ENCODE measurements at regions not wholly inside any gene's neighbourhood (a gene's known extent, or its start where the extent isn't known, plus 50 kb on each side); places are given as distances from the start of the nearest gene placed in this dataset.
"Not testable (repeated sequence)": the region's sequence is repeated elsewhere in the genome, so short reads cannot be mapped to it uniquely, and the experiment has no call there.

DNA sequence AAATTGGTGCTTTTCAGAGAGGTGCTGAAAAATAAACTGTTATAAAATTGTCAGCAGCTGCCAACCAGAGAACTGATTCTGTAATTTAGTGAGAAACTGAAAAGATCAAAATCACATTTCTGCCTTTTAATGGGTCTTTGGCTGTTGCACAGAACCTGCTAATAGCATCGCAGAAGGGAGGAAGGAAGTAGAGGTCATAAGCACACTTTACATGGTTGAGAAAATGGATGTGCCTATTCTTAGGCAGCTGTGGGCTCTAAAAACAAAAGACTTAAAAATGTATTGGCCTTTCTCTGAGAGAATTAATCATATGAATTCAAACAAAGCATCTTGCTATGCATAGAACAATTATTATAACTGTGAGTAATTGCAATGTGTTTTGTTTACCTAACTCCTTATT lies 1186.9 kb downstream of the DSC3 start:
- no peak for DNase-seq (ENCODE audit: low read depth)

DNA sequence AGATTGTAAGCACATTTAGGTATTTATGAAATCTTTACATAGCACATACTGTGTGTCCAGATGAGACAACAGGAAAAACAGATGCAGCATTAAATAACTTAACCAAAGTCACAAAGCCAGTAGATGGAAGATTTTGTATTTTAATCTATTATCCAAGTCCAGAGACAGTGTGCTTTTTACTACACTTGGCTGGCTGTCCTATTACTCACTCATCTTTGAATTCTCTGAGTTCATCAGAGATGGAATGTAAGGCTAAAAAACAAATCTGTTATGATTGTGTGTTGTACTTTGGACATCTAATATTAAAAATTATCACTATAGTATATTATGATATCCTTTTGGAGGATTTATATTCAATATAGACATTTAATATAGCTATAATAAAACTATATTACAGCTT lies 1189.4 kb downstream of the DSC3 start:
- DNase-seq (ENCODE audit: low read depth), result no peak

DNA sequence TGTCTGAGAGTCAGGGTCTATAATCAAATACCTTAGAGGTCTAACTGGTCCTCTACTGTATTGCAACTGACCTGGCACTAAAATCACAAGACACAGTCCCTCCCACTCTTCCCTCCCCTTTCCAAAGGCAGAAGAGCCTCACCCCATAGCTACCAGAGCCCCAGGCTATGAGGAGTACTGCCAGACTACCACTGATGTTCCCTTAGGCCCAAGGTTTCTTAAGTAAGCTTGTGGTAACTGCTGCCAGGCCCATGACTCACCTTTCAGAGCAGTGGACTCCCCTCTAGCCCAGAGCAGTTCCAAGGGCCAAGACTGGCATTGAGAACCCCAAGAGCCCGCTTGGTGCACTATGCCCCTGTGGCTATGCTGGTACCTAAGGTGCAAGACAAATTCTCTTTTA lies 1193.4 kb downstream of the DSC3 start:
- DNase-seq (ENCODE audit: low read depth), result no peak

DNA sequence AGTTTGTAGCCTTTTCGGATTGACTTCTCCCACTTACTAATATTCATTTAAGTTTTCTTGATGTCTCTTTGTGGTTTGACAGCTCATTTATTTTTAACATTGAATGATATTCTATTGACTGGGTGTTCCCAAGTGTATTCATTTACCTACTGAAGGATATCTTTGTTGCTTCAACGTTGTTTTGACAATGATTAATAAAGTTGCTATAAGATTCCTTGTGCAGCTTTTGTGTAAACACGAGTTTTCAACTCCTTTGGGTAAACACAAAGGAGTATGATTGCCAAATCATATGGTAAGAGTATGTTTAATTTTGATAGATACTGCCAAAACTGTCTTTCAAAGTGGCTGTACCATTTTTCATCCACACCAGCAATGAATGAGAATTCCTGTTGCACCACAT lies 1200.9 kb downstream of the DSC3 start:
- no peak for DNase-seq (ENCODE audit: low read depth)

DNA sequence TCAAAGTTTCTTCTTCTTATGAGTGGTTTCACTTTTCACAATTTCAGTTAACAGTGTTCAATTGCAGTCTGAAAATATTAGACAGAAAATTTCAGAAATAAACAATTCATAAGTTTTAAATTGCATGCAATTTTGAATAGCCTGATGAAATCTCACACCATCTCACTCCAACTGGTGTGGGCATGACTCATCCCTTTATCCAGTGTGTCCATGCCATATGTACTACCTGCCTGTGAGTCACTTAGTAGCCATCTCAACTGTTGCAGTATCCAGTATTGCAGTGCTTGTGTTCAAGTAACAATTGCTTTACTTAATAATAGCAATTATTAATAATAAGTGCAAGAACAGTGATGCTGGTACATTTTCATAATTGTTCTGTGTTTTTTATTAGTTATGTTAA lies 1202.5 kb downstream of the DSC3 start:
- DNase-seq (ENCODE audit: low read depth), result peak; percentile 3

DNA sequence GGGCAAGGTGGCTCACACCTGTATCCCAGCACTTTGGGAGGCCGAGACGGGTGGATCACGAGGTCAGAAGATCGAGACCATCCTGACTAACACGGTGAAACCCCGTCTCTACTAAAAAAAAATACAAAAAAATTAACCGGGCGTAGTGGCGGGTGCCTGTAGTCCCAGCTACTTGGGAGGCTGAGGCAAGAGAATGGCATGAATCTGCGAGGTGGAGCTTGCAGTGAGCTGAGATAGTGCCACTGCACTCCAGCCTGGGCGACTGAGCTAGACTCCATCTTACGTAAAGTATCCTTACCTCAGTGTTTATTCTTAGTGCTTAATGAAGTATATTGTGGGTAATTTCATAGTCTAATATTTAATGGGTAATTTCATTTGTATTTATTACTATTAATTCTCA lies 1203.6 kb downstream of the DSC3 start:
- not testable (repeated sequence) for DNase-seq (ENCODE audit: low read depth)

DNA sequence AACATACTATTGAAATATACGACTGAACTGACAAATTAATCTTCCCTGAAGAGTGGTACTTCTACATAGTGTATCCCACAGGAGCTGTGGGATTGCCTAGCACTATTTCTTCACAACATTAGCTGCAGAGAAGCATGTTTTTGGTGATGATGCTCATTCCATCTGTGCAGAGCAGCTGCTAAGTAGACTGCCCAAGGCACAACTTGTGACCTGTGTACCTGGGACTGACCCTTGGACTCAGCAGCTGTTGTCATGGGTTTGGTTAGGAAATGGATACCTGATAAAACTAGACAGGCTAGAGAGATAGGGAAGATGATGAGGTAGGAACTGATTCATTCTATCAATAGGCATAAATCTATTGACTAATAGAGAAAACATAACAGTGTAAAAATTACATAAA lies 1204.0 kb downstream of the DSC3 start:
- DNase-seq (ENCODE audit: low read depth), result no peak

DNA sequence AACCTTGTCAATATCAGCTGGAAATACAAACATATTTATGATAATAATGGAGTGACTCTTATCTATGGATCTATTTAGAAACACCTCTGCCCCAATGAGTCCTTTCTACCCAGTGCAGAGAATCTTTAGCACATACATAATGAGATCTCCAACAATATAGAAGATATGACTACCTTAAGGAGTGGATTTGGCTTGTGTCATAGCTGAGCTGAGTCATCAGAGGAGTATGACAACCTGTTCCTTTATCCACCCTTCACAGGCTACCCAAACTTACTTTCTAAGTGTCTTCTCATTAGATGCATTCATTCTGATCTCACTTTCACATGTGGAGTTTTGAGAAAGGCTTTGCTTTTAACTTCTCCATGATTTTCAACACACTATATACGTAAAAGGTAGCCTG lies 1218.9 kb downstream of the DSC3 start:
- no peak for DNase-seq (ENCODE audit: low read depth)

DNA sequence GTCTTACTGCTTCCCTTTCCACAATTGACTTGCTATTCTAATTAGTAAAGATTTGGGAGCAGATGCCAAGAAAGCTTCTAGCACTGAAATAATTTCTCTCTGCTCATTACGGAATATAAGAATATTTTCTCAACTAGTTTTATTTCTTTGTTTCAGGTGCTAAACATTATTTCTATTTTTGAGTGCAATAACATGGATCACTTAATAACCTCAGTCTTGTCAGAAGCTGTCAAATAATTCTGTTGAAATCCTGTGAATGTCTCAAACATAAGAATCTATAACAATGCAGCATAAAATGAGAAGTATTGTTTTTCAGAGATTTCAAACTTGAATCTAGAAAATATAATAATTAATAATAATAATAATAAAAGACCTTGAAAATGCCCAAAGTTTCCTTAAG lies 1221.0 kb downstream of the DSC3 start:
- DNase-seq (ENCODE audit: low read depth), result no peak

DNA sequence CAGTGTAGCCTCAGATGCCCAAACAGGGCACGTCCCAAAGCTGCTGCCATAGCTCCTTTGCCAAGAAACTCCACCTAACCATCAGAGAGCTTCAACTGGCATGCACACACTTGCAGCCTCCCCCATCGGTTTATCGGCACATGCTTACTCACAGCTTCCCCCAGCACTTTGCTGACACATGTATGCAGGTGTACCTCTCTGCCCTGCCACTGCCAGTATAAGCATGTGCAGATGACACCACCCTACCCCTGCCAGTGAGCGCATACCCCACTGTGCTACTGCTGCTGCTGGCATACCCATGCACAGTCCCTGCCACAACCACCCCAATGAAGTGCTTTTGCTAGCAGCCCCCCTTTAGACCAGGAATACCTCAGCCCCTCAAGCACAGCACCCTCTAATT lies 1231.0 kb downstream of the DSC3 start:
- DNase-seq (ENCODE audit: low read depth), result no peak

DNA sequence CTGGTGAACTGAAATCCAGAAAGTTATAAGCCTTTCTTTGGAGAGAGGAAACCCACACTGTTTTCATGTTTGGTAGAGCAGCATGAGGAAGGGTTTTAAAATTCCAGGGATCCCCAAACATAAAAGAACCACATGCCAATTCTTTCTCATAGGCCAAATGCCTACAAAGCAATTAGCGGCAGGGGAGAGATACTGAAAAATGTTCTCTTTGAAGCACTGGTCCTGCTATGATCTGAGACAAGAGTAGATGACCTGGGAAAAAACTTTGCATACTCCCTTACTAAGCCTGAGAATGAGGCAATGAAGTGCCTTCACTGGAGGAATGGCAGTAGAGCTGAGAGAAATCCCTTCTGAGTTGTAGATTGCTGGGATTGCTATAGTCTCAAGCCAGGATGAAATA lies 1261.7 kb downstream of the DSC3 start:
- no peak for DNase-seq (ENCODE audit: low read depth)

DNA sequence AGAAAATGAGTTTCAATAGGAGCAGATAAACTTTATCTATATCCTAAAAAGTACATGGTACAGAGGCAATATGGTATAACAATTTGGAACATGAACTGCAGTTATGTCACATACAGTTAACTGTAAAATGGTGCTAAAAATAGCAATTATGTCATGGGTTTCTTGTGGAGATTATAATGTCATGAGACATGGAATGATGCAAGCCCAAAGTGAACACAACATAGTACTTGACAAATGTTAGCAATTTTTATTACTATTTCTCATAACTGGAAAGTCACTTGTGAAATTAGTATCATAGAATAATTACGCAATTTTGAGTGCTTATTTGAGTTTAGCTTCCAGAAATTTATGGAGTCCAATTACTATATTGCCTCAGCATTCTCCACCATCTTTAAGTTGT lies 1263.4 kb downstream of the DSC3 start:
- no peak for DNase-seq (ENCODE audit: low read depth)

DNA sequence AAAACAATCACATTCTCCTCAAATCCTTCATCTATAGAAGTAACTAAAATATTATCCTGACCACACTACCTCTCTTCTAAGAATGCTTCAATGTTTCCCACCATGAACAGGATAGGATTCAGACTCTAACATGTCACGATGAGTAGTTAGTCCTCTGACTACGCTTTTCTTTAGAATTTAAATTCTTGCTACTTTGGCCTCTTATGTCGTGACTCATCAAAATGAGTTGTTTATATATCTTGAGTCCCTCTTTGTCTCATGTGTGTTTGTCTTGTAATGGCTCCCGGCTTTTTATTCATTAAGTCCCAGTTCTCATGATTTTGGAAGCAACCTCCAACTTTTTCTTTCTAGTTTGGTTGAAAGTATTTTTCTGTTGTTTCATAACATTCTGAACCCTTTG lies 1289.2 kb downstream of the DSC3 start:
- DNase-seq (ENCODE audit: low read depth), result no peak

DNA sequence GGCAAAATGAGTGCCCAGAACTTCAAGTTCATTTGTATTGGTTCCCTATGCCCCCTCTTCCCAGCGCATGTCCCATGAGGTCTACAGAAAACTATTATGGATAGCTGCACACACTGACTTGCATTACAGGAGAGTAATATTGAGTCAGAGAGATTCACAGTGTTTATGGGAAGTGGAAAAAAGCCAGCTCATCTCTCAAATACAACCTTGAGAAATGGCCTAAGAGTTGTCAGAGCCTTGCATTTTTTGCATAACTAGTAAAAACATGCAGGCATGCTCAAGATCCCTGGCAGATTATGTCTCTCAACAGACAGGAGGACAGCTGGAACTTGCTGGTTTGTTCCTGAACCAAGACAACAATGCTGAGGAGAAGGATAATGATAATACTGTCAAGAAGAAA lies 1292.8 kb downstream of the DSC3 start:
- DNase-seq (ENCODE audit: low read depth), result peak; percentile 49

DNA sequence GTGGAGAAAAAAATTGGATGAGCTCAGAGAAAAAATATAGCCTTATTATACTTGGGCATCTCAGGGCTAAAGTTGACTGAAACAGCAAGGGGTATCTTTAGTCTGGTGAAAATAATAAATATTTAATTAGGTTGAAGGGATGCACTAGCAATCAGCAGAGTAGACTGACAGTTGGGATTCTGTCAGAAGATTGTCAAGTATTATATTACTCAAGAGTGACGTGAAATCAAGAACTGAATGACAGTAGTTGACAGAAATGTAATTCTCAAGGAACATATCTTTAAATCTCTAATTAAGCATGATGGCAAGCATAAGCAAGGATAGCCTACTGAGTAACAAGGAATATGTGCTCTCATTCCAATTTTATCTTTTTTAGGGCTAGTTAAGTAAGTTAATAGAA lies 1301.1 kb downstream of the DSC3 start:
- DNase-seq (ENCODE audit: low read depth), result no peak

DNA sequence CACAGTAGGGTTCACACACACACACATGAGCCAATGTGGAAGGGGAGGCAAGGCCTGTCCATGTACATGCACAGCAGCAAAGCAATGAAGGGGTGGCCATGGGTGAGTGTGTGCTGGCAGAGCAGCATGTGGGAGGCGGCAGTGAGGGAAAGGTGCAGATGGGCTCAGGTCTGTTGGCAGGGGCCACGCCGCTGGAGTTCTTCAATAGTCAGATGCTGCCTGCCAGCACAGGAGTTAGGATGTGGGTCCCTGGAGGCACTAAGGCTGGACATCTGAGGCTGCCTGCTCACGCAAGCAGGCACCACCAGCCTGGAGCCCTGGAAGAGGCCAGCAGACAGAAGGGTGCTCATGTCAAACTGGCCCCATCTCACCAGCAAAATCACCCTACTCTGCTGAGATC lies 1304.9 kb downstream of the DSC3 start:
- DNase-seq (ENCODE audit: low read depth), result no peak

DNA sequence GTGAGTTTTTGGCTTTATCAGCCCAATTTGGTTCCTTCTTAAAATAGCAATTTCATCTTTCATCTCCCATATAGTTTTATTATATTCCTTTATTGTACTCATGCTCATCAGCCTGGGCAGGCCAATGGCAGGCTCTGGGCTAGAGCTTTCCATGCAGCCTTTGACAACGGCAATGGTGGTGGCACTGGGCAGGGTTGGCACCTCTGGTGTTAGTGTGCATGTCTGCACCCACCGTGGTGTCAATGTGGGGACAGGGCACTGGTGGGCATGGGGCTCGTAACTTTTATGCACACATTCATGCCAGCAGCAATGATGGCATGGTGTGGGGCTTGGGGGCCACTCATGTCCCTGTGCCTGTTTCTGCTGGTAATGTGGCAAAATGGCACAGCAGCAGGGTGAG lies 1305.4 kb downstream of the DSC3 start:
- no peak for DNase-seq (ENCODE audit: low read depth)

DNA sequence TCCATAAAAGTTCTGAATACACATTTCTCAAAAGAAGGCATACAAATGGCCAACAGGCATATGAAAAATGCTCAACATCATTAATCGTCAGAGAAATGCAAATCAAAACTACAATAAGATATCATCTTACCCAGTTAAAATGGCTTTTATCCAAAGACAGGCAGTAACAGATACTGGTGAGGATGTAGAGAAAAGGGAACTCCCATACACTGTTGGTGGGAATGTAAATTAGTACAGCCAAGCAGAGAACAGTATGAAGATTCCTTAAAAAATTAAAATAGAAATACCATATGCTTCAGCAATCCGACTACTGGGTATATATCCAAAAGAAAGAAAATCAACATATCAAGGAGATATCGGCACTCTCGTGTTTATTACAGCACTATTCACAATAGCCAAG lies 1312.5 kb downstream of the DSC3 start:
- no peak for DNase-seq (ENCODE audit: low read depth)

DNA sequence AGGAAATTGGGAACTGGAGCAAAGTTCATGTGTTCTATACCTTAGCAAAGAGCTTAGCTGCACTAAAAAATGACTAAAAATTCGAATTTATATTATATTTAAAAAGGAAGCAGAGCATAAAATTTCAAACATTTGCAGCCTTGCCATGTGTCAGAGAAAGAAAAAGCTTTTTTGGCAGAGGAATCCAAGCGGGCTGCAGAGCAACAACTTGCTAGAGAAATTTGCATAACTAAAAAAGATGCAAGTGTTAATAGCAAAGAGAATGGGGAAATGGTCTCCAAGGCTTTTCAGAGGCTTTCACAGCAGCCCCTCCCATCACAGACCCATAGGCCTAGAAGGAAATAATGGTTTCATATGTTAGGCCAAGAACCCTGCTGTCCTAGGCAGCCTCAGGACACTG lies 1315.9 kb downstream of the DSC3 start:
- DNase-seq (ENCODE audit: low read depth), result no peak

DNA sequence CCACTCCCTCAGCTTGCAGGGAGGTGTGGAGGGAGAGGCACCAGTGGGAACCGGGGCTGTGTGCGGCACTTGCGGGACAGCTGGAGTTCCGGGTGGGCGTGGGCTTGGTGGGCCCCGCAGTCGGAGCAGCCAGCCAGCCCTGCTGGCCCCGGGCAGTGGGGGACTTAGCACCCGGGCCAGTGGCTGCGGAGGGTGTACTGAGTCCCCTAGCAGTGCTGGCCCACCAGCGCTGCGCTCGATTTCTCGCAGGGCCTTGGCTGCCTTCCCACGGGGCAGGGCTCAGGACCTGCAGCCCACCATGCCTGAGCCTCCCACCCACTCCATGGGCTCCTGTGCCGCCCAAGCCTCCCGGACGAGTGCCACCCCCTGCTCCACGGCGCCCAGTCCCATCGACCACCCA lies 1319.1 kb downstream of the DSC3 start:
- DNase-seq (ENCODE audit: low read depth), result not testable (repeated sequence)

DNA sequence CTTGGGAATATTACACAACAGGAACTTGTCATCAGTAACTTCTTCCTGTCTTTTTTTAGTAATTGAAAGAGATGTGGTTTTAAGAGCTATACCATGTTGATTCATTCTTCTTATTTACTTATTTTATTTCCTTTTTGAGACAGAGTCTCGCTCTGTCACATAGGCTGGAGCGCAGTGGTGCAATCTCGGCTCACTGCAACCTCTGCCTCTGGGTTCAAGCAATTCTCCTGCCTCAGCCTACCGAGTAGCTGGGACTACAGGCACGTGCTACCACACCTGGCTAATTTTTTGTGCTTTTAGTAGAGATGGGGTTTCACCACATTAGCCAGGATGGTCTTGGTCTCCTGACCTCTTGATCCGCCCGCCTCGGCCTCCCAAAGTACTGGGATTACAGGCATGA lies 1326.6 kb downstream of the DSC3 start:
- not testable (repeated sequence) for DNase-seq (ENCODE audit: low read depth)

DNA sequence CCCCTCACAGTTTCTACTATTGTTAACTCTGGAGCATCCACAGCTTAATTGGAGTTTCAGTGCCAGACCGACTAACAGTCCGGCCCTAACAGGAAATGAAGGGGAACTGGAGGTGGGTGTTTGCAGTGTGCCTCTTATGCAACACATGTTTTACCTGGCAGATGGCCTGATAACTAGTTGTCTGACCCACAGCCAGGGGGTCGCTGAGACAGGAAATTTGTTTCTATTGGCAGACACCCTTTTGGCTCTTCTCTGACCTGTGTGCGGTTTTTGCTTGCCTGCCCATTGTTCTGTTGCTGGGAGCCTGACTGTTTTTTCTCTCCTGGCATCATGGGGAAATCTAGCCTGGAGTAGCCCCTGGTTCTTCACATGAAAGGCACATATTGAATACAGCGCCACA lies 1329.8 kb downstream of the DSC3 start:
- DNase-seq (ENCODE audit: low read depth), result no peak

DNA sequence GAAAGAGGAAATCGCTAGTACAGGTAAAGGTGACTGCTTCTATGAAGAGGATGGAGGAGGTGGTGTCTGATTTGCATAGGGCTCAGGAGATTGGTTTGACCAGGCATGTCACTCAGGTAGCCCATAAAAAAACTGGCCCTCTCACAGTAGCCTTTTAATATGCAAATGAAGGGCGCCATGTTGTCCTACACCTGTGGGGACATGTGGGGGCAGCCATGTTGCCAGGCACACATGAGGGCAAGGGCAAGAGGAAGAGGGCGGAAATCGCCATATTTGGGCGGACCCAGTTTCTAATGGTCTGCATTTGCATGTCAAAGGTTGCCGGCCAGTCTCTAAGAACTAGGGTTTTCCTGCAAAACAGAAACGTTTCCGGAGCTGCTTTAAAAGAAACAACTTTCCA lies 1330.6 kb downstream of the DSC3 start:
- no peak for DNase-seq (ENCODE audit: low read depth)

DNA sequence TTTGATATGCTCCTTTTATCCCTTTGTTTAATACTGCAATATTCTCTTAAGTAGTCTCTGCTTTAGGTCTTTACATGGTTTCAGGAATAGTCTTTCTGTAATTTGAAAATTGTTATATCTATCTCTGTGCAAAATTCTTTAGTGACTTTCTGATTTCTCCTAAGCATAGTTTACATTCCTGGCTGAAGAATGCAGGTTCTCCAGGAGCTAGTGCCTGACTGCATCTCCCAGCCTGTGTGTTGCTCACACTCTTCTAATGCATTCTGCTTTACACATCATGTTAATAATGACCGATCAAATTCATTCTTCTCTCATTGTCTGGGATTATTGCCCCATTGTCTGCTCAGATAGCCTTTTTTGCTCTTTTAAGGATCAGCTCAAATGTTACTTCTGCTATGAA lies 1349.2 kb downstream of the DSC3 start:
- DNase-seq (ENCODE audit: low read depth), result no peak

DNA sequence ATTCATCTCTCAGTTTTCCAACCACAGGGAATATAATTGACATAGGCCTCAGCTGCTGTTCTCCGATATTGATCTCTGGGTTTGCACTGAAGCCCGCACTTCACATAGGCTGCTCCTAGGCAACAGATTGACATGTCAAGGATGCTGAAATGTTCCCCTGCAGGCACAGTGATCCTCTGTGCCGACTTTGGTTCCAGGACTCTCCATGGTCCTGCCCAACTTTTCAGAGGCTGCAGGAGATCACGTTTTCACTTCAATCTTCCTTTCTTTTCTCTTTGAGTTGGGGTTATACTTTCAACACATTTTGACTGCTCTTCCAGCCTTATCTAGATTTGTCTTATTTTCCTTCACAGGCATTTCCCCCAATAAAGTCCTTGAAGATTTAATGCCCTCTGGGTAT lies 1361.0 kb downstream of the DSC3 start:
- DNase-seq (ENCODE audit: low read depth), result no peak

All from GM04503 (cell line).